CD4-positive, alpha-beta T cell (primary cell): ENCODE measurements at regions not wholly inside any gene's neighbourhood (a gene's known extent, or its start where the extent isn't known, plus 50 kb on each side); places are given as distances from the start of the nearest gene placed in this dataset.

Experiments
- ATAC-seq: fragments of 200-7000 bp; cut with Tn5 transposase; one replicate; pipeline ENCODE4 v1.10.0; 2022; ENCODE audit warnings: mild to moderate bottlenecking; ENCODE audit not compliant: poor library complexity
- CTCF ChIA-PET: fragments of 350-600 bp; sonication (Branson Sonifier 250); formaldehyde crosslinking; loops from one replicate; lab custom pipeline; 2021; ENCODE audit warnings: antibody characterized with exemption, inconsistent platforms; lab: Charles Lee
- POLR2A ChIA-PET: fragments of 350-600 bp; sonication (Branson Sonifier 250); formaldehyde crosslinking; loops from one replicate; lab custom pipeline; 2021; ENCODE audit warnings: antibody characterized with exemption, inconsistent platforms; lab: Charles Lee
- DNase-seq, 14 experiments: peaks; one replicate each; pipeline ENCODE4 v3.0.0-alpha.2; 2013 to 2020; ENCODE audit warnings: mixed read lengths in 2 of 14
- H3K27ac ChIP-seq, 2 donors: one replicate each; pipeline versions ENCODE4 v1.5.1 to v1.7.0; 2013; ENCODE audit warnings: low read length in 2 of 2, low read depth in 1 of 2, mild to moderate bottlenecking in 1 of 2
- H3K27me3 ChIP-seq, 2 experiments: 1 replicate in 1 of 2; 2 replicates in 1 of 2; pipeline versions ENCODE4 v1.6.1 to v1.7.0; 2013; ENCODE audit warnings: low read length in 2 of 2, control low read depth in 1 of 2, mild to moderate bottlenecking in 1 of 2, moderate library complexity in 1 of 2; ENCODE audit not compliant: insufficient read depth in 2 of 2, control insufficient read depth in 1 of 2
- H3K36me3 ChIP-seq: one replicate; pipeline ENCODE4 v1.6.1; 2013; ENCODE audit warnings: low read length, control low read depth; ENCODE audit not compliant: insufficient read depth
- H3K4me1 ChIP-seq: one replicate; pipeline ENCODE4 v1.6.1; 2013; ENCODE audit warnings: low read length, control low read depth; ENCODE audit not compliant: insufficient read depth
- H3K4me3 ChIP-seq: one replicate; pipeline ENCODE4 v1.5.1; 2013; ENCODE audit warnings: mild to moderate bottlenecking, low read length, moderate library complexity
- H3K9me3 ChIP-seq, 2 experiments: 1 replicate in 1 of 2; 2 replicates in 1 of 2; pipeline versions ENCODE4 v1.6.1 to v1.7.0; 2013; ENCODE audit warnings: low read length in 2 of 2, mild to moderate bottlenecking in 2 of 2, control low read depth in 1 of 2, moderate library complexity in 1 of 2; ENCODE audit not compliant: control insufficient read depth in 1 of 2, insufficient read depth in 1 of 2
- H3K27ac Mint-ChIP-seq: one replicate; pipeline ENCODE4 v1.8.0; 2020; ENCODE audit warnings: mixed read lengths
- H3K27me3 Mint-ChIP-seq: one replicate; pipeline ENCODE4 v1.8.0; 2021; ENCODE audit warnings: mixed read lengths
- H3K36me3 Mint-ChIP-seq: one replicate; pipeline ENCODE4 v1.8.0; 2021; ENCODE audit warnings: low read depth, mixed read lengths
- H3K4me1 Mint-ChIP-seq: one replicate; pipeline ENCODE4 v1.8.0; 2021; ENCODE audit warnings: low read depth, mixed read lengths
- H3K4me3 Mint-ChIP-seq: one replicate; pipeline ENCODE4 v1.8.0; 2020; ENCODE audit warnings: mild to moderate bottlenecking, mixed read lengths
- H3K9me3 Mint-ChIP-seq: one replicate; pipeline ENCODE4 v1.8.0; 2020; ENCODE audit warnings: mixed read lengths
- intact Hi-C, 2 experiments: fragments of 100-400 bp; cut with DNase I in 1 of 2; cut with micrococcal nuclease in 1 of 2; formaldehyde crosslinking; loops; one replicate each; pipeline versions ENCODE4 v1.15.1 to v1.9.0; 2023 to 2025; cut with DNase I, micrococcal nuclease
- TF ChIP-seq, protein P1 (sequence below): fragments of 200-600 bp; IDR thresholded peaks from one replicate; pipeline ENCODE4 v1.8.0; 2022; ENCODE audit warnings: antibody characterized with exemption, mild to moderate bottlenecking

DNA sequence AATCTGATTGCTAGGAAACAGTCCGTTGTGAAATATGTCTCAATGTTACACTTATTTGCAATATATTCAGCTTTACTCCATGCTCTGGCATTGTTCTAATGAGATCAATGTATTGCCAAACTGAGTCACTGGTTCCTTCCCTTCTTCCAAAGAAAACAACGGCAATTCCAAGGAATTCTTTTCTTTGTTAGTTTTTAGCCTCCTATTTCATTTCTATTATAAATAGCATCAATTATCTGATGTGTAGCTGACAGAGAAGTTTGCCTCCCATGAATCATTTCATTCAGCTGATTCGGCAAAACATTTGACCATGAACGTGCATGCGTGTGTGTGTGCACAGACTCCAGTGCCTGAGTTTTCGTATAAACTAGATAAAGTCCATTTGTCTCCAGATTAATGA, 346.8 kb downstream of the ETS1 start:
- intact Hi-C loops, result no loop called here
- Mint-ChIP-seq H3K27me3 (no peaks in the 10 kb centered on the region), H3K4me1 (peaks cover 14% of the 10 kb centered on the region), H3K36me3 (no peaks in the 10 kb centered on the region), H3K9me3 (no peaks in the 10 kb centered on the region), H3K4me3 (no peak overlapping the region), H3K27ac (no peak overlapping the region)
- no peaks in the 10 kb centered on the region for H3K36me3 ChIP-seq
- H3K4me3 ChIP-seq, result no peak overlapping the region
- no peak overlapping the region for H3K27ac ChIP-seq
- H3K9me3 ChIP-seq, result no peaks in the 10 kb centered on the region
- POLR2A ChIA-PET, result interaction anchor here (0.6 kb wide), 1 partner anchor 250 kb away, joined by 3 read pairs; no protein-coding TSS in a partner anchor
- DNase-seq (no peak), ATAC-seq (no peak)
- CTCF ChIA-PET, result interaction anchor here (0.7 kb wide), 1 partner anchor 1791 kb away, joined by 3 read pairs; no protein-coding TSS in a partner anchor
- TF ChIP-seq, protein P1, sequence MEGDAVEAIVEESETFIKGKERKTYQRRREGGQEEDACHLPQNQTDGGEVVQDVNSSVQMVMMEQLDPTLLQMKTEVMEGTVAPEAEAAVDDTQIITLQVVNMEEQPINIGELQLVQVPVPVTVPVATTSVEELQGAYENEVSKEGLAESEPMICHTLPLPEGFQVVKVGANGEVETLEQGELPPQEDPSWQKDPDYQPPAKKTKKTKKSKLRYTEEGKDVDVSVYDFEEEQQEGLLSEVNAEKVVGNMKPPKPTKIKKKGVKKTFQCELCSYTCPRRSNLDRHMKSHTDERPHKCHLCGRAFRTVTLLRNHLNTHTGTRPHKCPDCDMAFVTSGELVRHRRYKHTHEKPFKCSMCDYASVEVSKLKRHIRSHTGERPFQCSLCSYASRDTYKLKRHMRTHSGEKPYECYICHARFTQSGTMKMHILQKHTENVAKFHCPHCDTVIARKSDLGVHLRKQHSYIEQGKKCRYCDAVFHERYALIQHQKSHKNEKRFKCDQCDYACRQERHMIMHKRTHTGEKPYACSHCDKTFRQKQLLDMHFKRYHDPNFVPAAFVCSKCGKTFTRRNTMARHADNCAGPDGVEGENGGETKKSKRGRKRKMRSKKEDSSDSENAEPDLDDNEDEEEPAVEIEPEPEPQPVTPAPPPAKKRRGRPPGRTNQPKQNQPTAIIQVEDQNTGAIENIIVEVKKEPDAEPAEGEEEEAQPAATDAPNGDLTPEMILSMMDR, result no peak
- no peaks in the 10 kb centered on the region for H3K27me3 ChIP-seq
- no peaks in the 10 kb centered on the region for H3K4me1 ChIP-seq

DNA sequence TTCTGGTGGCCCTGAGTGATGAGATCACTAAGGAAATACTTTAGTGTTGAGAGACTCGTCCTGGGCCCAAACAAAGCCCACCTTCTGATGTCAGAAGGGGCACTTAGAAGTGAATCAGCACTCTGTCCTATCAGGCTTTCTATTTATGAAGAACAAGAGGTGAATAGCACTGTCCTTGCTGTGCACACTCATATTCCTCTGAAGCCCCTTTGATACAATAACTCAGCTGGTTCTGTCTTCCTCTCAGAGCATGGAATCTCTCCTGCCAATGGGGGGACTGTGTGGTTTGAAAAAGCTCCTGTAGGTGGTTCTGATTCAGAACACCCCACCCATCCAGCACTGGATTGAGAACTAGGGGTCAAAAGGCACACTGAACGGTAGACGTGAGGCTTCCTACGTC, 348.1 kb downstream of the ETS1 start:
- no peaks in the 10 kb centered on the region for H3K9me3 ChIP-seq
- ATAC-seq (no peak), DNase-seq (no peak)
- no peak overlapping the region for H3K4me3 ChIP-seq
- no peak overlapping the region for H3K4me3 Mint-ChIP-seq
- no peaks in the 10 kb centered on the region for H3K27me3 ChIP-seq
- intact Hi-C loops, result no loop called here
- no peaks in the 10 kb centered on the region for H3K27me3 Mint-ChIP-seq
- H3K27ac ChIP-seq, result no peak overlapping the region
- no peaks in the 10 kb centered on the region for H3K36me3 ChIP-seq
- CTCF ChIA-PET, result interaction anchor here (0.7 kb wide), 1 partner anchor 69 kb away, joined by 5 read pairs; no protein-coding TSS in a partner anchor
- TF ChIP-seq, protein P1, result no peak
- POLR2A ChIA-PET, result interaction anchor here (0.6 to 1.6 kb wide), 2 partner anchors 219 to 277 kb away, joined by 3 to 4 read pairs; no protein-coding TSS in a partner anchor
- peaks cover 14% of the 10 kb centered on the region for H3K4me1 Mint-ChIP-seq
- peak overlapping the region; percentile 22 for H3K27ac Mint-ChIP-seq
- H3K36me3 Mint-ChIP-seq, result no peaks in the 10 kb centered on the region
- H3K4me1 ChIP-seq, result no peaks in the 10 kb centered on the region
- no peaks in the 10 kb centered on the region for H3K9me3 Mint-ChIP-seq

DNA sequence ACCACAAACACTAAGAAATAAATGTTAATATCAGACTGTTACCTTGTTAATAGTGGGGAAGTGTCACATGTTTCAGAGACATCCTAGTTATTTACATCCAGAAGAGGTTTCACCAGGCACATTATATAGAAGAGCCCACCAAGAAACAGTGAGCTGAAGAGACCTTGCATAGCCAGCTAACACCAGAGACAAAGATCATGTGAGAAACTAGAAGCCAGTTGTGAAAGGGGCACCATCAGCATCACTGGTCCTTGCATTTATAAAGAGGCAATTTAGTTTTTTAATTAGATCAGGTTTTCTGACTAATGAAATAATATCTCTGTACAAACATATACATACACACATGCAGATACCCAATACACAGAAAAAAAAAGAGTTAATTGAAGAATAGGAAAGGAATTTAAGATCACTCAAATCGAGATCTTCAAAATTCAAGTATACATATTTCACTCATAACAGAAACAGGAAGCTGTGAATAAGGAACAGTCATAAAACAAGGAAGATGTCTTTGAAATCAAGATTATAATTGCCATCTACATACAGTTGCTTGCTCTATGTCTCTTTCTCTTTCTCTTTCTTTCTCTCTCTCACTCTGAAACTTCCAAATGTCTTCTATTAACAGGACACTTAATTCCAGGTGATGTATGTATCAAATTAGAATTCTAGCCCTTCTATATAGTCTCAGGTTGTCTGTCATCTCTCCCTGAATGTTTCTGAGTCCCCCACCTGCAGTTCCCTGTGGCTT, 348.7 kb downstream of the ETS1 start:
- H3K27me3 Mint-ChIP-seq, result no peaks in the 10 kb centered on the region
- Histone ChIP-seq H3K4me3 (no peak overlapping the region), H3K36me3 (no peaks in the 10 kb centered on the region), H3K27me3 (no peaks in the 10 kb centered on the region), H3K27ac (no peak overlapping the region), H3K4me1 (no peaks in the 10 kb centered on the region), H3K9me3 (no peaks in the 10 kb centered on the region)
- CTCF ChIA-PET, result interaction anchor here (0.7 kb wide), 1 partner anchor 68 kb away, joined by 5 read pairs; no protein-coding TSS in a partner anchor
- H3K4me1 Mint-ChIP-seq, result peaks cover 14% of the 10 kb centered on the region
- ATAC-seq (no peak), DNase-seq (peak in 2 of 14 experiments; percentile 9 to 18)
- POLR2A ChIA-PET, result interaction anchor here (0.5 to 1.6 kb wide), 3 partner anchors 219 to 286 kb away, joined by 3 to 4 read pairs (median 4); no protein-coding TSS in a partner anchor
- TF ChIP-seq, protein P1, result no peak
- H3K36me3 Mint-ChIP-seq, result no peaks in the 10 kb centered on the region
- H3K9me3 Mint-ChIP-seq, result no peaks in the 10 kb centered on the region
- H3K27ac Mint-ChIP-seq, result peak overlapping the region; percentile 22
- H3K4me3 Mint-ChIP-seq, result peak overlapping the region; percentile 6
- intact Hi-C loops, result no loop called here
